ENCODE measurements at regions not wholly inside any gene's neighbourhood (a gene's known extent, or its start where the extent isn't known, plus 50 kb on each side); places are given as distances from the start of the nearest gene placed in this dataset.

GRCh38 chr3:64930891-64931290 is 243.1 kb upstream of the ADAMTS9 start:
- no peak for TF ChIP-seq CTCF (IDR thresholded peaks at IDR 0.05; ENCODE audit: insufficient read depth, low read depth, low read length, missing control alignments)
- DNase-seq (ENCODE audit: low read depth), result no peak

GRCh38 chr3:64928683-64929082 is 240.9 kb upstream of the ADAMTS9 start:
- DNase-seq (ENCODE audit: low read depth), result no peak
- H3K4me3 ChIP-seq (ENCODE audit: low read depth, low read length), result no peak overlapping the region
- TF ChIP-seq CTCF (IDR thresholded peaks at IDR 0.05; ENCODE audit: insufficient read depth, low read depth, low read length, missing control alignments), result no peak

More at GRCh38 chr3:64930891-64931290, 243.1 kb upstream of the ADAMTS9 start:
- H3K4me3 ChIP-seq (ENCODE audit: low read depth, low read length), result no peak overlapping the region

GRCh38 chr3:64927689-64928088 is 239.9 kb upstream of the ADAMTS9 start:
- no peak overlapping the region for H3K4me3 ChIP-seq (ENCODE audit: low read depth, low read length)

GRCh38 chr3:64925575-64925974 is 237.8 kb upstream of the ADAMTS9 start:
- H3K4me3 ChIP-seq (ENCODE audit: low read depth, low read length), result no peak overlapping the region
- no peak for TF ChIP-seq CTCF (IDR thresholded peaks at IDR 0.05; ENCODE audit: insufficient read depth, low read depth, low read length, missing control alignments)
- no peak for DNase-seq (ENCODE audit: low read depth)

More at GRCh38 chr3:64927689-64928088, 239.9 kb upstream of the ADAMTS9 start:
- no peak for DNase-seq (ENCODE audit: low read depth)
- no peak for TF ChIP-seq CTCF (IDR thresholded peaks at IDR 0.05; ENCODE audit: insufficient read depth, low read depth, low read length, missing control alignments)

- TF ChIP-seq CTCF (IDR thresholded peaks at IDR 0.05; ENCODE audit: insufficient read depth, low read depth, low read length, missing control alignments), result no peak
- DNase-seq (ENCODE audit: low read depth), result no peak
- H3K4me3 ChIP-seq (ENCODE audit: low read depth, low read length), result no peak overlapping the region
Measured at GRCh38 chr3:64924961-64925360, 237.2 kb upstream of the ADAMTS9 start.

GRCh38 chr3:64922213-64922612 is 234.4 kb upstream of the ADAMTS9 start:
- TF ChIP-seq CTCF (IDR thresholded peaks at IDR 0.05; ENCODE audit: insufficient read depth, low read depth, low read length, missing control alignments), result no peak
- no peak overlapping the region for H3K4me3 ChIP-seq (ENCODE audit: low read depth, low read length)
- DNase-seq (ENCODE audit: low read depth), result no peak

GRCh38 chr3:64921281-64922065 is 233.7 kb upstream of the ADAMTS9 start:
- TF ChIP-seq CTCF (IDR thresholded peaks at IDR 0.05; ENCODE audit: insufficient read depth, low read depth, low read length, missing control alignments), result no peak
- no peak for DNase-seq (ENCODE audit: low read depth)
- no peak overlapping the region for H3K4me3 ChIP-seq (ENCODE audit: low read depth, low read length)

Measured in GM12865 (cell line).